Brain microvascular endothelial cell (primary cell): ENCODE measurements at regions not wholly inside any gene's neighbourhood (a gene's known extent, or its start where the extent isn't known, plus 50 kb on each side); places are given as distances from the start of the nearest gene placed in this dataset.
"Not testable (repeated sequence)": the region's sequence is repeated elsewhere in the genome, so short reads cannot be mapped to it uniquely, and the experiment has no call there.

ENCODE experiments used
- DNase-seq: peaks from one replicate; pipeline ENCODE4 v3.0.0-alpha.2; 2020
- H3K27ac ChIP-seq: fragments of 250-450 bp; sonication (Bioruptor Pico); 2 replicates; pipeline ENCODE4 v1.5.1; 2020; ENCODE audit warnings: mild to moderate bottlenecking, moderate library complexity
- H3K27me3 ChIP-seq: fragments of 250-450 bp; sonication (Bioruptor Pico); replicated peaks from 2 replicates; pipeline ENCODE4 v1.5.1; 2020; ENCODE audit warnings: mild to moderate bottlenecking
- H3K36me3 ChIP-seq: fragments of 250-450 bp; sonication (Bioruptor Pico); replicated peaks from 2 replicates; pipeline ENCODE4 v1.5.1; 2020; ENCODE audit warnings: mild to moderate bottlenecking
- H3K4me3 ChIP-seq: 2 replicates; pipeline ENCODE4 v1.5.1; 2011; ENCODE audit warnings: low read depth, mild to moderate bottlenecking, control low read depth, low read length, moderate library complexity
- CTCF ChIP-seq: IDR thresholded peaks from 2 replicates; pipeline ENCODE4 v1.5.1; 2011; ENCODE audit warnings: low read depth, mild to moderate bottlenecking, moderate library complexity, low read length, control low read depth, inconsistent platforms; ENCODE audit errors: missing control alignments
- in situ Hi-C: cut with HindIII; loops from 2 replicates; pipeline ENCODE4 v1.10.0; 2017; ENCODE audit warnings: low sequenced_read_pairs, low pct_ligation_motif_present

GRCh38 chr18:14936313-14936712 lies 188.3 kb downstream of the ANKRD30B start:
- Histone ChIP-seq H3K4me3 (no peak overlapping the region), H3K27ac (no peak overlapping the region), H3K36me3 (no peaks in the 10 kb centered on the region), H3K27me3 (no peaks in the 10 kb centered on the region)
- no peak for DNase-seq
- no peak for TF ChIP-seq CTCF
- in situ Hi-C loops, result no loop called here

- in situ Hi-C loops, result no loop called here
- Histone ChIP-seq H3K27me3 (no peaks in the 10 kb centered on the region), H3K36me3 (no peaks in the 10 kb centered on the region), H3K4me3 (no peak overlapping the region), H3K27ac (no peak overlapping the region)
- TF ChIP-seq CTCF, result no peak
- no peak for DNase-seq
These were observed 189.3 kb downstream of the ANKRD30B start for GRCh38 chr18:14937271-14937670.

- TF ChIP-seq CTCF, result no peak
- in situ Hi-C loops, result no loop called here
- H3K27me3 ChIP-seq, result no peaks in the 10 kb centered on the region
- no peaks in the 10 kb centered on the region for H3K36me3 ChIP-seq
- no peak overlapping the region for H3K4me3 ChIP-seq
- no peak for DNase-seq
- no peak overlapping the region for H3K27ac ChIP-seq
These were observed 191.2 kb downstream of the ANKRD30B start for GRCh38 chr18:14939141-14939540.

- H3K27me3 ChIP-seq, H3K36me3 ChIP-seq, in situ Hi-C loops, DNase-seq, H3K27ac ChIP-seq, H3K4me3 ChIP-seq: not testable (repeated sequence)
These were observed 192.1 kb downstream of the ANKRD30B start for GRCh38 chr18:14940106-14940505.

GRCh38 chr18:14940735-14941134 lies 192.8 kb downstream of the ANKRD30B start:
- in situ Hi-C loops, result no loop called here
- TF ChIP-seq CTCF, result no peak
- Histone ChIP-seq H3K4me3 (no peak overlapping the region), H3K27me3 (no peaks in the 10 kb centered on the region), H3K36me3 (no peaks in the 10 kb centered on the region), H3K27ac (no peak overlapping the region)
- DNase-seq, result no peak

- TF ChIP-seq CTCF, result no peak
- no peak overlapping the region for H3K4me3 ChIP-seq
- no peak overlapping the region for H3K27ac ChIP-seq
- no peaks in the 10 kb centered on the region for H3K27me3 ChIP-seq
- no peak for DNase-seq
- in situ Hi-C loops, result no loop called here
- no peaks in the 10 kb centered on the region for H3K36me3 ChIP-seq
These were observed 193.3 kb downstream of the ANKRD30B start for GRCh38 chr18:14941256-14941655.
